ENCODE measurements at regions not wholly inside any gene's neighbourhood (a gene's known extent, or its start where the extent isn't known, plus 50 kb on each side); places are given as distances from the start of the nearest gene placed in this dataset.
"Not testable (repeated sequence)": the region's sequence is repeated elsewhere in the genome, so short reads cannot be mapped to it uniquely, and the experiment has no call there.

DNA sequence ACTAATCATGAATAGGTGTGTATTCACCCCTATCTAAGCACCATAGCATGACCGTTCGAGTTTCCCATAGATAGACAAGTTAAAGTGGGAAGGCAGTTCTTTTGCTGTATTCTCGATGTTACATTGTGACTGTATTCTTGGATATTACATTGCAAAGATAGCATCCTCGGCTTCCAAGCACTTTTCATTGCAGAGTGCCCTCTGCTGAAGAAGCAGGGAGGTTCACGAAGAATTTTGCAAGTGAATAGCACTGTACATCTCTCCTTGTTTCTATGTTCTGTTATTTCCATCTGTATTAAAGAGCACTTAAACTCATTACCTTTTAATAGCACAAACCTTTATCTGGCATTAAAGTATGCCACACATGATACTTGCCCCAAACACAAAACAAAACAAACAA is 426.7 kb upstream of the ARX start:
- no peak for DNase-seq

DNA sequence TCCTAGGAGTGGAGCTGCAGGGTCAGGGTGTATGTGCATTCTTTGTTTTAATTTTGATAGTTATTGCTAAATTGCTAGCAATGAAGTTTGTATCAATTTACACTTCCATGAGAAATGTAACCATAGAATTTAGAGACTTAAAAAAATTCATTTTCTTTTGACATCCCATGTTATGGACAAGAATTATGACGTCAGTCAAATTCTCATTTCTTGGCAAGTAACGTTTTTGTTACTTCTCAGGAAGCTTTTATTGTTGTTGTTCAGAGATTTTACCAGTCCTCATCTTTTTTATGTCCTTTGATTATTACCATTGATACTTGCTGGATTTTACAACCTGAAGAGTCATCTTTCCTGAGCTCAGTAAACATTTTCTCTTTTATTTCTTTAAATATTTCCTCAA is 417.5 kb upstream of the ARX start:
- no peak for DNase-seq

DNA sequence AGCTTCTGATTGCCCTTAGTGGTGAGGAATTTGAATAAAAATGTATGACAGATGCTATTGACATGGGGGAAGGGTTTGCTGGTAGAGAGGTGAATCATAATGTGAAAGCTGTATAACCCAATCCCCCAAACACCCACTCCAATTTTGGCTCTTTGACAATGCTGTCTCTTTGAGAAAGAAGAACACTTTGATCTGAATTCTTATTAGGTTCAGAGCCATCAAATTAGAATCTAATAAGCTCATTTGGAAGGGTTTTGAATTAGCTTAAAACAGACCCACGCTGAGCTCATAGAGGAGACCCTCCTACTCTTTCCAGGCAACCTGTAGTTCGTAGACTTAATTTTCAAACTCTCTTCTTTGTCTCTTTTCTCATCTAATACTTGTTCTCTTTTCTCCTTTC is 416.6 kb upstream of the ARX start:
- no peak for DNase-seq

DNA sequence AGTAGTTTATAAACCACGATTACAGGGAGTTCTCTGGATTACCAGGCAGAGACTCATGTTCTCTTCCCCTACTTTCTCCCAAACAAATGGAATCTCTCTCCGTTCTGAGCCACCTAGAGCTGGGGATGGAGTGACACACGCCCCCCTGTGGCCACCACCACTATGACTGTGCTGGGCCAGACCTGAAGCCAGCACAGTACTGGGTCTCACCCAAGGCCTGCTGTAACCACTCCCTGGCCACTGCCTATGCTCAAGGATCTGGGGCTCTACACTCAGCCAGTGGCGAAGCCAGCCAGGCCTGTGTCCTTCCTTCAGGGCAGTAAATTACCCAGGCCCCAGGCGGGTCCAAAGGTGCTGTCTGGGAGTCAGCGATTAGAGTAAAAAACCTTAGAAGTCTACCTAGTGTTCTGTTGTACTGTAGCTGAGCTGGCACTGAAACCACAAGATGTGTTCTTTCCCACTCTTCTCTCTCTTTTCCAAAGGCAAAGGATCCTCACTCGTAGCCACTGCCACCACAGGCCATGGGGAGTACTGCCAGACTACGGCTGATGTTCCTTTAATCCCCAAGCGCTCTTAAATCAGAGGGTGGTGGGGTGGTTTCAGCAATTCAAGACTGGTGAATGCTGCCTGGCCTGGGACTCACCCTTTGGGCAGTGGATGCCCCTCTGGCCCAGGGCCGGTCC is 412.2 kb upstream of the ARX start:
- no peak for DNase-seq

DNA sequence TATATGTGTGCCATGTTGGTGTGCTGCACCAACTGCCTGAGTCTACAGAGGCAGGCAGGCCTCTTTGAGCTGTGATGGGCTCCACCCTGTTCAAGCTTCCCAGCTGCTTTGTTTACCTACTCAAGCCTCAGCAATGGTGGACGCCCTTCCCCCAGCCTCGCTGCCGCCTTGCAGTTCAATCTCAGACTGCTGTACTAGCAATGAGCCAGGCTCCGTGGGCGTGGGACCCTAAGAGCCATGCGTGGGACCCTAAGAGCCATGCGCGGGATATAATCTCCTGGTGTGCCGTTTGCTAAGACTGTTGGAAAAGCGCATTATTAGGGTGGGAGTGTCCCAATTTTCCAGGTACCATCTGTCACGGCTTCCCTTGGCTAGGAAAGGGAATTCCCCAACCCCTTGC is 388.4 kb upstream of the ARX start:
- not testable (repeated sequence) for DNase-seq

DNA sequence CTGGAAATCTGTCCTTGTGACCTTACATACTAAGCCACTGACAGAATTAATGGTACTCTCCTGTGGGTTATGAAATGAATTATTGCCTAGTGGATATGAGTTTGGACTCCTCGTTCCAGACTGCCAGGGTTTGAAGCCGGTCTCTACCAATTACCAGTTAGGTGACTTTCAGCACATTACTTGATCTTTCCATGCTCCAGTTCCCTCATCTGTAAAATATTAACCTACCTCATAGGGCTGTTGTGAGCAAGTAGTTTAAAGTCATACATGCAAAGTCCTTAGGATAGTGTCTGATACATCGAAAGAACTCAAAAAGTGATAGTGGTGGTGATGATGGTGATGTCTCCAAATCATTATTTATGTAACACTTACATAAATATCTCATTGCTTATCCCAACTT is 373.5 kb upstream of the ARX start:
- no peak for DNase-seq

DNA sequence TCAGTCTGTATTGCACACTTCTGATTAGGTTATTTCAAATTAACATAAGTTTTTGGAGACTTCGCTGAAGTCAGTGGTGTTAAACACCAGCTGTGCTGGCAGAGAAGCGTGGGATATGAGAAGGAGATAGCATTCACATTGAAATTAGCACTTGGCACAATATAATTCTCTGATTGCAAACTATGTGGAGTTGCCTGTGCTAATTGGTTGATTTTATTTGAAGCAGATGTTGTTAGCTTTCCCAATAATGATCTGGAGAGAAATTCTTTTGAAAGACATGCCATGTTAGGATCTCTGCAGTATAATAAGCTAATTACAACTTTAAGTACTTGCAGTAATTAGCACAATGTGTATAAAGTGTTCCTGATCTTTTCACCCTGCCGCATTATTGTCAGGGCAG is 367.4 kb upstream of the ARX start:
- no peak for DNase-seq

DNA sequence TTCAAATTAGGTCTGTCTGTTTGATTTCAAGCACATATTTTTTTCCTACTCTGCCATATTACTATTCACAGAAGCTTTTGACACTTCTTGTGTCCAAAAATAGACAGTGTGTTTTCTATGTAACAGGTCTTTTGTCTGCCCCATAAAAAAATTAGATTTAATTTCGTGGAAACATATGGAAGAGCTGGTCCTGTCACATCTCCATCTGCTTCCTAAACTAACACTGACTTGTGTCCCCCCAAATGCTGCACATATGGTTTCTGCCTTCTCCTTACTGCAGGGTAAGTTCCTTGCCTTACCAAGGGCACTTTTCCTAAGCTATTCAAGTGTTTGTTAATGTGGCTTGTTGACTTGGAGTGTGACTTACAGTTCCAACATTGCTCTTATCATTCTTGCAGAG is 340.7 kb upstream of the ARX start:
- DNase-seq, result no peak

DNA sequence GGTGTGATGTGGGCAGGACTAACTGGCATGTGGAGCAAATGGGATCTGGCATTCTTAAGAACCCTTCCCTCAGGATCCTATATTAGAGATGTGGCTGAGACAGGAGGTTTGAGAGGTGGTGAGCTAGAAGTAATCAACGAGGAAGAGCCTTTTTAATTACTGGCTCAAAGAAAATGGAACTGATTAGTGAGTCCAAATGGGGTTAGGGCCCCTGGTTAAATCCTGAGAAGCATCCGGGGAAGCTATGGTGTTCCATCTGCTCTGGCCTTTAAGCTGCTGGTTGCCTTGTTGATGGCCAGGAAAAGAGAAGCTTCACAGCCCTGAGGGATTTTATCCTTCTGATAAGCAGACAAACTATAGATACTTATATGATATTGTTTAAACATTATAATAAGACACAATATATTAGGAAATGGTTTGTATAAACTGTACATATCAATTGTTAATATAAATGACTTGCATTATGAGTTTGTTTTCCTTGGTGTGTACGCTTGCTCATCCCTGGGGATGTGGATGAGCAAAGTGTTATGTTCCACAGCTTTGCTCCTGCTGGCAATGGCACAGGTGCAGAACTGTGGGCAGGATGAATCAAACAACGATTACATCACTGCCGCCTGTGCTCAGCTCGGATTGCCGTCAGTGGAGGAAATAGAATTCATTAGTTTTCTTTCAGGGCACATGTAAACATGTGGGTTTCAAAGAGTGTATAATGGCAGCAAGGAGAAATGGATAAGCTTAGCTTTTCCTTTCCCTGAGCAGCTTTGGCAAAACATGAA is 328.6 kb upstream of the ARX start:
- DNase-seq, result no peak

DNA sequence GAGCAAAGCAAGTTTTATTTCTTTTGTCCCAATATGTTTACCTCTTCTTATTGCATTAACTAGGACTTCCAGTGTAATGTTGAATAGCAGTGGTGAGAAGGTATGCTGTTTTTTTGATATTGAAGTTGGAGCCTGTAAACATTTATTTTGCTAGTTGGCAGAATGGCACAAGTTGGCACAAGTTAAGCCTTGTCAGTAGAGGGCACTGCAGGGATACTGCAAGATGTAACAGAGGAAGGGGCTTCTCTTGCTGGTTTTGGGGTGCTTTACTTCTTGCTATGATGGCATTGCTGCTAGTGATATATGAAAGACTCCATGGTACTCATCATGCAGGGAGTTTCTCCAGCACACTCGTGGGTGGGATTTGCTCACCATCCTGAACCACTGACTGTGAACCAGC is 327.3 kb upstream of the ARX start:
- no peak for DNase-seq

DNA sequence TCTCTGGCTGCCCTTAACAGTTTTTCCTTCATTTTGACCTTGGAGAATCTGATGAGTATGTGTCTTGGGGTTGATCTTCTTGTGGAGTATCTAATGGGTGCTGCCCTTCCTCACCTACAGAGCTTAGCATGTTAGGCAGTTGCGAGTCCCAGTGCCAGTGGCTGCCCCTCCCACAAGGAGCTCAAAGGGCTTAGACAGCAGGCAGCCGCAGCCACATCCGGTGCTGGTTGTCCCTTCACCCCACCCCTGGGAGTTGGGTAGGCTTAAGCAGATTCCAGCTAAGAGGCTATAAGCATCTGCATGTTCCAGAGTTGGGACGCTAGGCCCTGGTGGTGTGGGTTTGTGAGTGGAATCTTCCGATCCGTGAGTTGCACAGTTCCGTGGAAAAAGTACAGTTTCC is 322.1 kb upstream of the ARX start:
- DNase-seq, result no peak

DNA sequence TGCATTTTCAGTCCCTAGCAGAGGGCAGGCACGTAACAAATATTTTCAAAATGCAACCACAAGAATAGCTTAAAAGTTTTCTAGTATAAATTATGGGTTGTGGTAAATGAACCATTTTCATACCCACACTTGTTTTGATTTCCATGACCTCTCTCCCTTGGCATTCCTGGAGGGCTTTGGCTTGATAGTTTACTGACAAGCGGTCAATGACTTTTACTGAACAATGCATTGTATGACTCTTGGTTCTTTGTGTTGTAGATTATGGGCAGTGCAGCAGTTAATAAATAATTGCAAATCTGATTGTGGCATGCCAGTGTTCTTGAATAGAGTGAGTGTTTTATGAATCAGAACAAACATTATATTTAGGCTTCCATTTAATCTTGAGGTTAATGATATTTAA is 285.2 kb upstream of the ARX start:
- DNase-seq, result no peak

DNA sequence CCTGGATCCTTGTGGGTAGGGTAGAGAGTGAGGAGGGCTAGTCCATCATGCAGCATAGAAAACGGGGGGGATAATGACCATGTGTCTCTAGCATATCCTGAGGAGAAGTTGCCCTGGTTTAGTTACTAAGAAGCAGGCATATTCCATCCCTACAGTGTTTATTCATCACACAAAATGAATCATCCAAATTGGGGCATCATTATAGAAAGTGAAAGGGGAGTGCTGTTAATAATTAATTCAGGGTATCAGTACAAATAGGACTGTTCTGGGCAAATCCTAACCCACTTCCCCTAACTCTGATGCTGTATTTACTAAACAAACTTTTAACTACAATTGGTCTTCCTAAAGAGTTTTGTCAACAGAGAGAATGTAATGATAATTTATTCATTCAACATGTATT is 281.1 kb upstream of the ARX start:
- DNase-seq, result no peak

DNA sequence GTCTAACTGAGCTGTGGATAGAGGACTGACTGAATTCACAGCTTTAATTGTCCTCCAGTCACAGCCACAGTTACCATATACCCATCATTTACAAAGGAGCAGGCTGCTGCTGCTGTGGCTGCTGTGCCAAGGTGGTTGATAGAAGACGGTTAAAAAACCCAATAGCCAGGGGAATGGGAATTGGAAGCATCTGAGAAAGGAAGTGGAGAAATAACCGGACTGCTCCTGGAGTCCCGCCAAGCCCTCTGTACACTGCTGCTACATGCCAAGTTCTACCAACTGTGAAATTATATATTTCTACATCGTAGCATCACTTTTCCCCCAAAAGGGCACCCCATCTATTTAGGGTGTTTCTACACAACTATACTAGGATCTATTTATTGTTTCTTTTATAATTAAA is 279.7 kb upstream of the ARX start:
- no peak for DNase-seq

DNA sequence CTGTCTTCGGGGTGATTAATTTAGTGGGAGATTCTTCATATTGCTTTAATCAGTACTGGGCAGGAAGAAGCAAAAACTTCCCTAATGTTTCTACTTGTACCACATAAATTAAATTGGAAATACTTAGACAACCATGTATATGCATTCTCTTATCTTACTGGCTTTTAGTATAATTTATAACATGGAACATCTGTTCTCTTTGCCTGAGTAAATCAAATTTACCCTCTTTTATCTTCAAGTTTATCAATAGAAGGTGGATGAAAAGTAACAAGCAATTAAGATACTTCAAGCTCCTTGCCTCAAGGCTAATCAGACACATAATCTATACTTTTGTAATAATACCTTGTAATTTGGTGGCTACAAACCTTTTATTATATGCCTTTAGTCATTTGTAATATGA is 274.4 kb upstream of the ARX start:
- no peak for DNase-seq

DNA sequence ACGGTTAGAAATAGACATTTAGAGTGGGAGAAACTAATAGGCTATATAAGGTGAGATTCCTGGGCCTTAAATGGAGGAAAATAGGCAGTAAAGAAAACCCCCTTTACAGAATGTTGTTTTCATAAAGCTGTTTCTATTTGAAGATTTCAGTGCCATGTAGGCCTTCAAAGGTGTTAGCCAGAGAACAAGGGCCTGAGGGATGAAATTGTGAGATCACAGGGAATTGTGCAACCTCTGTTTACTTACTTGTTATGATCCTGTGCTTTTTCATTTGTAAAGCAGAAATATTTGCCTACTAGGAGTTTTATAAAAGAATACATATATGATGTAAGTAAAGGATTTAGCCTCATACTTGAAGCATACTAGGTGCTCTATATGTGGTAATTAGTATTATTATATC is 272.9 kb upstream of the ARX start:
- no peak for DNase-seq

DNA sequence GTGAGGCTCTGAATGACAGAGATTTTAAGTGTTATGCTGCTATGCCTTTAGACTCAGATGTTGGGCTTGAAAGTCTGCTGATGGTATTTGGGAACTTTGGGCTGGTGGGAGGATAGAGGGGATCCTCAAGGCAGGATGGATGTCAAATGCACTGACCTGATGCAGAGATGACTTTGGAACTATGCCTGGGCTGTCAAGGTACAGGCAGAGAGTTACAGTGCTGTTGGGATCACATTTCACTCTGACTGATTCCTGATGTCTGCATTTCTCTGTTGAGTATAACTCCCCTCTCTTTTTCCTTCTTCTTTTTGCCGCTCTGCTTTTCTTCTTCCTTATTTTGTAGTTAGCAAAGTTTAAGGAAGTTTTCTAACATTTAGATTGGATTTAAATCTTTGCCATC is 271.8 kb upstream of the ARX start:
- DNase-seq, result no peak

DNA sequence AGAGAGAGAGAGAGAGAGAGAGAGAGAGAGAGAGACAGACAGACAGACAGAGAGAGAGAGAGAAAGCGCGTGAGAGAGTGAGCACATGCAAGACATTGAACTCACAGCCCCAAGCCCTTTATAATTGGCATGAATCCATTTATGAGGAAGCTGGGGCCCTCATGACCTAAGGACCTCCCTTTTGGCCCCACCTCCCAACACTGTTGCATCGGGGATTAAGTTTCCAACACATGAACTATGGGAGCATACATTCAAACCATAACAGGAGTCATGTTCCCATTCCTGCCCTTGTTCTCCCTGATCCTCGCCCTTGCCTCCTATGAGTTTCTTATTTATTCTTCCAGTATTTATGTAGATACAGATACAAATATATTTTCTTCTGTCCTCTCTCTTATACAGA is 269.8 kb upstream of the ARX start:
- no peak for DNase-seq

DNA sequence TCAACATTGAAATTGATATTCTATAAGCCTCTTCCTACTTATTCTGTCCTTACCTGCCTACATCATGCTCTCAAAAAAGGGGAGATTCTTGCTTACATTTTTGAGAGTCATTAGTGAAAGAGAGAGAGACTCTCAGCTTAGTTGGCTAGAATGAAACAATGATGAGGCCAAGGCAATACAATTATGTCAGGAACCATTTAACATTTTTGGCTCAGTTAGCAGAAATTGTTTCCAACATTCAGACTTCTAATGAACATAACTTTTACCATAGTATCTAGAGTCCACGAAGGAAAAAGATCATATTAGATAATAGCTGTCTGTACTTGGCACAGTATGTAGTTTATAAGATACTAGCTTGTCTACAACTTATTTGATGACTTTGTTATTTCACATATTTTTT is 263.7 kb upstream of the ARX start:
- no peak for DNase-seq

DNA sequence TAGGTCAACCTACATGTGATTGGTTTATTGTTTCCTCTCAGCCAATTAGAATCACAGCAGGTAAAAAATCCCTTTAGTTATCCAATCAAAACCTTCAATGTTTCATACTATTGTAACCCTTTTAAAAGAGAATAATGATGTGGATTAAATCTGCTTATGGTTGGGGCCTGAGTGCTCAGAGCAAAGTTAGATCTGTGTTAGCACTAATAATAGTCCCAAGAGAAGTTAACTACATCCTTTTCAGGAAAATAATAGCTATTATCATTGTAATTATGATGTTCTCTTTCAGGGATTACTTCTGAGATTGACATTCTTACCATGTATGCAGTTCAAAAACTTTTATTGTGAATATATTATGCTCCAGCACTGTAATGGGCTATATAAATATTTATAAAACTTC is 262.6 kb upstream of the ARX start:
- DNase-seq, result no peak

DNA sequence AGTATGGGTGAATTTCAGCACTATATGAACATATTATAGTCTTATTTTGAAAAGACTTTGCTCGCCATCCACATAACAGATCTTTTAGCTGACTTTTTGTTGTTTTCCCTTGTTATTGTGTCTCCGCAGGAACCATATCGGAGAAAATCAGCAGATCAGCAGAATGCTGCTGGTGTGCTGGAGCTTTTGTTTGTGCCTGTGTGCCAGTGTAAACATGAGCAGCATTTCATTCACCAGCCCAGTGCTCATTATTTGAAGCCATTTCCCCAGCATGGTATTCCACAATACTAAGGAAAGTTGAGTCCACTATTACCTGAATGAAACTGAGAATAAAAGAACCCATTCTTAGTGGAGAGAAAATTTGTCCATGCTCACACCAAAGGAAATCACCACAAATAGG is 261.8 kb upstream of the ARX start:
- no peak for DNase-seq

DNA sequence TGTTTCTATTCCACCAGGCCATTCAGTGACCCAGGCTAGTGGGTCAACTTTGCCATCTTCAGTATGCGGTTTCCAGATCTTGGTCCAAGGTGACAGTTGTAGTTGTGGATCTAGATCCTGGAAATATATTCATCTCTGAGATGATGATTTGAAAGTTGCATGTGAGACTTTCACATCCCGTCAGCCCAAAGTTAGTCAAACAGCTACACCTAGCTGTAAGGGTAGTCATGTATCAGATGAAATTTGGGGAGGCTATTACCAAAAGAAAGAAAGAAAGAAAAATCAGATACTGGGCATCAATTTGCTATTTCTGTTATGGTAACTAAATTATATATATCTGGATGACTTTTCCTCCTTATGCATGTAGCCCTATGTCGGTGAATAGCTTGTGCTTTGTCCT is 259.4 kb upstream of the ARX start:
- DNase-seq, result no peak

DNA sequence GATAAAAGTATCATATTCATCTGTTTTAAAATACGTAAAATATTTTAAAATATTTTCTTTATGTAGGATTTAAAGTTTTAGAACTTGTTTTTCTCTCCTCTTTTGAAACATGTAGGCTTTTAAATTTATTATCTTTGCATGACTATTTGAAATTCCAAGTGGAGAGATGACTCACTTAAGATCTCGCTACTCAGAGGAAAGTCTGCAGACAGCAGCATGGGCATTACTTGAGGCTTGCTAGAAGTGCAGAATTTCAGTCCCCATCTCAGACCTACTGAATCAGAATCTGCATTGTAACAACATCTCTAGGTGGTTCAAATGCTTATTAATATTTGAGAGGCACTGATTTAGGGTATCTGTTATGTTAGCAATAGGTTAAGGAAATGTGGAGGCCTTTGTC is 225.7 kb upstream of the ARX start:
- no peak for DNase-seq

DNA sequence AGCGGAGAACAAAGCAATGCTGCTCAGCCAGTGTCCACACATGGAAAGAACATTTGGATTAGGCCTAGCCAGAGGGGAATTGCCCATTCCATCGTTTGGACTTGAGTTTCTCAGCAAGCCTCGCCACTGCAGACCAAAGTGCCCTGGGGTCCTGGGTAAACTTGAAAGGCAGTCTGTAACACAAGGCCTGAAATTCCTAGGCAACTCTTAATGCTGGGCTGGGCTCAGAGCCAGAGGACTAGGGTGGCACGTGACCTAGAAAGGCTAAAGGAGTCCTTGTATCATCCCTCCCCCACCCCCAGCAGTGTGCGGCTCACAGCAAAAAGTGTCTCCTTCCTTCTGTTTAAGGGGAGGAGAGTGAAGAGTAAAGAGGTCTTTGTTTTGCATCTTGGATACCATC is 210.4 kb upstream of the ARX start:
- DNase-seq, result no peak

DNA sequence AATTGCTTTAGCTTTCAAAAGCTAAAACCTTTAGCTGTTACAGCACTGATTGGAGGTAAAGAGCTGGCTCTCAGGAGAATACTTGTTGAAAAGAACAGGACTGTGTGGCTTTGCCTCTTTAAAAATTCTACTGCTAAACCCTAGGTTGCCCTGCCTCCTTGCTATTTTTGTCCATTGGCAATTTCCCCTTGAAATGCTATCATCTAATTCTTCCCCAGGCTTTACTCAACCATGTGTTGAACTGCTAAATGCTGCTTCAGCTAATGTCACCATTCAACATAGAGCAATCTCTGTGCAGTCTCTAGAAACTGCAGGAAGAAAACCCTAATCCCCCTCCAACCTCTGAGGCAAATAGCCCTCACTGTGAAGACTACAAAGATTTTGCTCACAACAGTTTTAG is 203.7 kb upstream of the ARX start:
- DNase-seq, result no peak

All from stimulated activated CD4-positive, alpha-beta T cell treated with anti-CD3 and anti-CD28 coated beads, Interleukin-4, amount 100 ng/mL, for 4 hours (primary cell).